Stimulated activated CD4-positive, alpha-beta T cell treated with anti-CD3 and anti-CD28 coated beads, TNF-alpha, amount 100 ng/mL, for 48 hours (primary cell): ENCODE measurements at regions not wholly inside any gene's neighbourhood (a gene's known extent, or its start where the extent isn't known, plus 50 kb on each side); places are given as distances from the start of the nearest gene placed in this dataset.

ENCODE experiments used
- DNase-seq, 3 donors: peaks; one replicate each; pipeline ENCODE4 v3.0.0-alpha.2; 2020; ENCODE audit warnings: low read depth in 3 of 3

DNA sequence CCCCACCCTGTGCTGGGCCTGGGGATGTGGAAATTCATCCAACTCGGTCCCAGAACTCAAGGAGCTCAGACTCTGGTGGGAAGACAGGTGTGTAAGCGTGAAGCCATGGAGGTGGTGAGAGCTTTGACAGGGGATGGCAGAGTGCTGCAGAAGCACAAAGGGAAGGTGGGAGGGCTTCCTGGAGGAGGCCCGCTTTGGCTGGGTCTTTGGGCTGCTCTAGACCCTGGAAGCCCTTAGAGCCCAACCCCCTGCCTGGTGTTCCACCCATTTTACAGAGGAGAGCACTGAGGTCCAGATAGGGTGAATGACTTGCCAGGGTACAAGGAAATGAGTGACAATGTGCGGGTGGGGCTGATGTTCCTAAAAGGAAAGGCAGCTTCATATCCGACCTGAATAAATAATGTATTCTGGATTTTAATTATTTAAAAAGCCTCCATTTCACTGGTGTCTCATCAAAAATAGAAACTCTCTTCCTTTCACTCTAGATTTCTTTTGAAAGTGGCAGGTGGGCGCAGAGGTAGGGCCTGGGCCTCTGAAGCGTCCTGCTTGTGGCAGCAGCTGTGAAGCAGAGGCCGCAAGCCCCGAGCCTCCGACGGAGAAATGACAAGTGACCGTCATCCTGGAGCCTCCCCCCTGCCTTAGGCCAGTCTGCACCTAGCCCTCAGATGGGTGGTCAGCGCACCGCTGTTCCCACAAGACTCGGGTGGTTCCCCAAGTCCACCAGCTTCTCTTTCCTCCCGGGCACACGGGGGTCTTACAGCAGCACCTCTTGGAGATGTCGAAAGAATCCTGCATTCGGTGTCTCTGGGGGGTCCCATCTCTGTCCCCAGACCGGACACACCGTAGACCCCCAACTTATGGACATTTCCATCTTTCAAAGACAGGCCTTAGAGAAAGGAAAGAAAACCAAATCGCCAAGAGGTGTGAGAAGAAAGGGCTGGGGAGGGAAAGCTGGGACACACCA, 71.0 kb upstream of the TAF1B start:
- DNase-seq, result no peak

DNA sequence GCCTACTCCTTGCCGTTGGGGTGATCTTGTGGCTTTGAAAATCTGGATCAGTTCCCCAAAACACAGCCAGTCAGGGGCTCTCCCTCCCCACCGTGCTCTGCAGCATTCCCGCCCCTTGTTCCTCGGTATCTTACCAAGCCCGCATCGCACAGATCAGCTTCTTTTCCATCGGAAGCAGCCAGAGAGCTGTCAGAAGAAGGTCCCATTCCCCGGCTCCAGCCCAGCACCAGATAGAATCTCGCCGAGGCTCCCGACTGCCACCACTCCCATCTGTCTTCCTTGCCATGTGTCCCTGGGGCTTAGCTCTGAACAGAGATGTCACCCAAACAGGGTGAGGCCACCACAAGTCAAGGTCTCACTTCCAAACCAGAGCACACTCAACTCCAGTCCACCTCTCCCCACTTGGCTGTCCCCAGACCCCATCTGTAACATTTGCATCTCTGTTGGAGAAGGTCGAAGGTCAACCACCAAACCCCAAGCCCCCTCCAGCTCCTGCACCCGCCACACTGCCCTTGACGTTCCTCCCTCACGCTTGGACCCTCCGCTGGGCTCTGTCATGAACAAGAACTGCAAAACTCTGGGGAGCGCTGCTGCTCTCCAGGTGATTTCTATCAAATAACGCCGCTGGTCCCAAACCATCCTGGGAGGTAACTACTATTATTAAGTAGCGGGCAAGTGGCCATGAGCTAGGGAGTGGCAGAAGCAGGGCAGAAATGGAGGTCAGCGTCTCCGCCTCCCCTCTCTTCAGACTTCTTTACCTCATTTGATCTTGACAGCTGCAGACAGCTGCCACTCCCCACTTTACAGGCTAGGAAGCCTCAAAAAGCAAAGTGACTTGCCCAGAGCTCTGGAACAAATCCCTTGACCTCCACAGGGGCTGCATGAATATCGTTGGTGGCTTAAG, 70.0 kb upstream of the TAF1B start:
- DNase-seq, result no peak

DNA sequence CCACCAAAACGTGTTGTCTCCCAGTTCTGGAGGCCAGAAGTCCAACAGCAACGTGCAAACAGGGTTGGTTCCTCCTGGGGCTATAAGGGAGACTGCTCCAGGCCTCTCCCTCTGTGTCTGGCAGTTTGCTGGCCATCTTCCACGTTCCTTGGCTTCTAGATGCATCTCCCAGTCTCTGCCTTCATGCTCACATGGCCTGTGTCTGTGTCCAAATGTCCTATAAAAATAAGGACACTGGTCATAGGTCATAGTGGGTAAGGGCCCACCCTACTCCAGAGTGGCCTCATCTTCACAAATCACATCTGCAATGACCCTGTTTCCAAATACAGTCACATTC, 69.4 kb upstream of the TAF1B start:
- DNase-seq, result no peak

DNA sequence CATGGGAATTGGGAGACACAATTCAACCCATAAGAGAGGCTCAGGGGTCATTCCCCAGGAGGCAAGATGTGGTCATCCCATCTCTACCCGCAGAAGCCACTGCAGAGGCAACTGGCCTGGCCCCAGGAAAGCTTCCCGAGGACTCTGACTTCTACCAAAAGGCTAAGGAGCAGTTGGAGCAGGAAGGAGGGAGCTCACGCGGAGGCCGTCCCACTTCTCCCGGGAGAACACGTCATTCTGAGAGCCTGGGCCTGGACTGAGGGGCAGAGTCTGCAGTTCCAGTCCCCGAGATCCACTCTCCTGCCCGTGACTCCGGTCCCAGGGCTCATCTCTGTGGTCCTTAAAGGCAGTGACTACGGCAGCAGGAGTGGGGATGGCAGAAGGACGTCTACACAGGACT, 69.0 kb upstream of the TAF1B start:
- no peak for DNase-seq

DNA sequence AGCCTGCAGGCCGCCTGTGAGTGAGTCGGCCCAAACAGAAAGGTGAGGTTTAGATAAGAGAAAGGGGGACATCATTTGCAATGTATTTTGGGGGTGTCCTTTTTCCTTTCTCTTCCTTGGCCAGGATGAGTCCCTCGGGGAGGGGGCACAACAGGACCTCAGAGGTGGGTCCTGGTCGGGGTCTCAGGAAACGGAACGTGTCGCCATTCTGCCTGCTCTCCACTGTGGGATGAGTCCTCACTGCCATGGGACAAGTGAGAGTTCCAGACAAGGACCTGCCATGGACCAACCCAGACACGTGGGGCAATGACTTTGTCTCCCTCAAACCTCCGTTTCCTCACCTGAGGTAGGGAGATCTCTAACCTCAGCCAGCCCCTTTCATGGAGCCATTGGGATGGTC, 67.9 kb upstream of the TAF1B start:
- DNase-seq, result no peak

DNA sequence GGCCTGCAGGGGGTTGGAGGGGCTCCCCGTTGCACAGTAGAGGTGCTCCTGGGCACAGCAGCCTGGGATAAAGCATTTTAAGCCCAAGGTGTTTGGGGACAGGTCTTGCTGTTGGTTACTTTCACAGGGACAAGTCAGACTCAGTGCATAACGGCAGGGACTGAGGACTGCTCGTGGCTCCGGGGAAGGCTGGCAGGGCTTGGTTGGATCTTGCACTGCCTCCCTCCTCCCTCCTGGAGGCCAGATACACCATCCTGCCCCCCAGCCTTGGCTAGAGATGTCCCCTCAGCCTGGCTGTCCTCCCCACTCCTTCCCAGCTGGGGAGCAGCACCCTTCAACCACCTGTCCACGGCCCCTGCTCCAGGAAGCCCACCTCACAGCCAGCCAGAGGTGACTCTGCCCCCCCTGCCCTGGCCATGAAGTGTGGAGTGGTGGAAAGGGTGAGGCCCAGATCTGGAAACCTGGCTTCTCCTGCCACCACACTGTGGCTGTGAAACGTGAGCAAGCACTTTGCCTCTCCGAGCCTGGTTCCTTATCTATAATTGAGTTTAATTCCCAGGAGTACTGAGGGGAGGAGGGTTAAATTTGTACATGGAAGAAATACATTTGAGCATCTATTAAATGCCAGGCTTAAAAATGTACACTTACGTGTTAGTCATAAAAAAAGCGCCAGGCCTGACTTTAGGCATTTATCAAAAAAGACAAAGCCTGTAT, 67.1 kb upstream of the TAF1B start:
- DNase-seq, result no peak

DNA sequence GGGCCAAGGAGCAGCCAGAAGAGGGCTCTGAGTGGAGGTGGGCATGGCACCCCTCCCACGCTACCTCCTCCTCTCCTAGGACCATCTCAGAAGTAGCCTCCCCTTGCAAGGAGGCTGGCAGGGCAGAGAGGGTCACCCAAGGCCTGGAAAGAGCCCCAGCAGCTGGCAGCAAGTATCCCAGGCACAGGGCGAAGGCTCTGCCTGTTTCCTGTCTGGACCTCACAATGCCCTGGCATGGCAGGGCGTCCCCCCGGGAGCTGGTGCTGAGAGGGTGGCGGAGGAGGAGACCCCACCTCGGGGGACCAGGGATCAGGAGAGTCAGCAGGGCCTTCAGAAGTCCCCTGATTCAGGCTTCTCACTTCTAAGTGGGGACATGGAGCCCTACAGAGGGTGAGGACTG, 66.2 kb upstream of the TAF1B start:
- no peak for DNase-seq

DNA sequence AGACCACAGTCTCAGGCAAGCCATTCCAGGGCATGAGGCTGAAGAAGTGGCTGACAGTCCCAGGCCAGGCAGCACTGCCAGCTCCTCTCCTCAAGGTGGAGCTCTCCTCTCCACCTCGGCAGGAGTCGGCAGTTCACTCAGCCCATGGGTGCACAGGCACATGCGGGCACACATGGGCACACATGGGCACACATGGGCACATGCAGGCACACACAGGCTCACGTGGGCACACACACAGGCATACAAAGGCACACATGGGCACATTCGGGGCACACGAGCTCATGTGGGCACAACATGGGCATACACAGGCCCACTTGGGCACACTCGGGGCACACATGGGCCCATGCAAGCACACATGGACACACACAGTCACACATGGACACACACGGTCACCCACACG, 65.3 kb upstream of the TAF1B start:
- no peak for DNase-seq

DNA sequence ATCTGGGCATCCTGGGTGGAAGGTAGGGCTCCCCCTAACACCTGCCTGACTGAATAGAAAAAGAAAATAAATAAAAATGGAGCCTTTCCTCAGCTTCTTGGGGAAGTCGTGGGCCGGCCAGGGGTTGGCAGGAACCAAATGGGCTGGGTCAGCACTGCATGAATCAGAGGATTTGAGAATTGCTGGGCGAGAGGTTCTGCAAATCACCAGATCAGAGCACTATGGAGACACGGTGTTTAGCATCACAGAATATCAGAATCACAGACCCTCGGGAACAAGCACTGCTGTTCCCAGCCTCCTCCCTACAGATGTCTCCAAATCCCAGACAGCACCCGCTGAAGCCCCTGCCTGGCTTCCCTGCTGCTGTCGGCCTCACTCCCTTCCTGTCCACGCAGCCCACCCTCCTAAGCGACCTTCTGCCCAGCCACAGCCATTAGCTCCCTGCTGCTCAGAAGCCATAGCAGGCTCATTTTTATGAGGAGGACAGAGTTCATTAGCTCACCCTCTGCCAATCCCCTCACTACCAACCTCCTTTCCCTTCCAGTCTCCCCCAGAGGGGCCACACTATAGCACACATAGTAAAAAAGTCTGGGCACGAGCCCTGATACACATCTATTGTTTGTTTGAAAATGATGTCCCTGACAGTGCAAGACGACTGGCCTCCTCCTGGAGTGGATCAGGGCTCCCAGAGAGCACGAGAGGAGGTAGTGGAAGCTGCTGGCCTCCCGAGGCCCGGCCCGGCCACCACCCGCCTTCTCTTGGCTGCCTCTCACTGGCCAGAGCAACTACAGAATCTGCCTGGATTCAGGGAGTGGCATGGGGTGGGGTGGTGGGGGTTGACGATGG, 64.6 kb upstream of the TAF1B start:
- no peak for DNase-seq

DNA sequence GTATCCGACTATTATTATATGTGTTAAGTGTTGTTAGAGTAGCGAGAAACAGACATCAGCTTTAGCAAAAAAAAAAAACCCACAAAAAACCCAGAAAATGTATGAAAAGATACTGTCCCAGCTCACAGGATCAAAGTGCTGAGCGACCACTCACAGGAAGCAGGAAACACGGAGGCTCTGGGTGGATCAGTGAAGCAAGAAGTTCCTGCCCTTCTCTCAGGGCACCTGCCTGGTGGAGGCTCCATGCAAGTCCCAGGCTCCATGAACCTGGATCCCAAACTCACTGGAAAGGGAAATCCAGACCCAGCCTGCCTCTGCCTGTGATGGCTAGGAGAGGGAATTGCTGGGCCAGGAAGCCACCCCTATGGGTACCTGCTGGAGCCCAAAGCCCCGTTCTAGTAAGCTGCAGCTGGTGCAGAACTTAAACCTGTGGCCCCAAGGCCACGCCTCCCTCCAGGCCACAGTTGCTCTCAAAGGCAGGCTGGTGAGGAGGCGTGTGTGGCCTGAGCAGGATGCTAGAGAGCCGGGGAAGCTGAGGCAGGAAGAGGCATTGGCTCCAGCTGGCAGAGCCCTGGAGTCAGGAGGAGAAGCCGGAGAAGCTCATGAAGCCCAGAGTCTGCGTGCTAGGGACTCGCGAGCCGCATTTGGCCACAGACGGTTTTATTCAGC, 63.5 kb upstream of the TAF1B start:
- DNase-seq, result peak in 1 of 3 donors; percentile 34

DNA sequence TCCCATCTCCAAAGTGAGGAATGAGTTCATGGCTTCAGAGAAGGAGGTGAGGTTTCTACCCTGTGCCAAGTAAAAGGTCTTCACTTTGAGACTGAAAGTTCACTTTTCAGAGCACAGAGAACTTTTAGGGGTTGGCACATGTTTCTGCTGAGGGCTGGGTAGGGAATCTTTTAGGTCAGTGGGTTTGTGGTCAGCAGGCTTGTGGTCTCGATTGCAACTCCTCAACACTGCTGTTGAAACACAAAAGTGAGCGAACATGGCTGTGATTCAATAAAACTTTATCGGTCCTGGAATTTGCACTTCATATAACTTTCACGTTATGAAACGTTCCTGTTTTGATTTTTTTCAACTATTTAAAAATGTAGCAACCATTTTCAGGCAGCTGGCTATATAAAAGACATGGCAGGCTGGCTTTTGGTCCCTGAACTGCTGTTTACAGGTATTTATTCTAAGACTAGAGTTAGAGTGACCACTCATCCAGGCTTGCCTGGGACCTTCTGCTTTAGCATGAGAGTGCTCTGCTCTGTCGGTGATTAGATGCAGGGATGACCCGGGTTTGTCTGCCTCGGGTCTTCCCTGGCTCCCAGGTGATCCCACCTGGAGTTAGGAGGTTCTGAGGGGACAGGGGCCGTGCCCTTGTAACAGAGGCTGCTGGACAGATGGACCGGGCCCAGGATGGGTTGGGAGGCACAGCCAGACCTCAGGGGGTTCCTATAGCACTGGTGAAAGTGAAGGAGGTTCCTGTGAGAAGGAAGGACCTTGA, 62.7 kb upstream of the TAF1B start:
- no peak for DNase-seq

DNA sequence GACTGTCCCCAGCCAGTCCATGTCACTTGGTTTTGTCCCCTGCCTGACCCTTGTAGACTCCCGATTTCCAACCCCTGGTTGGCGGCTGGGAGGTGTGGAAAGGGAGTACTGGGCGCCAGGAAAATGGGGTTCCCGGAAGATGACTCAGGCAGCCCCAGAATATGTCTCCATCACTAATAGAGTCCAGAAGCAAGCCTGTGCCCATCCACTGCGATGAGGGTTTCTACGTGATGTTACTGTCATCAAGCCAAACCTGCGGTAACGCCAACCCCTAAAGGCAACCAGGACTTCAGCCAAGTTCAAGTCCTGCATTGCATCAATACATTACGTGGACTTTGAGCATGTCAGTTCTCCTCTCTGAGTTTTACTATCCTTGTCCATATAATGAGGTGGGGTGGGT, 62.0 kb upstream of the TAF1B start:
- DNase-seq, result no peak

DNA sequence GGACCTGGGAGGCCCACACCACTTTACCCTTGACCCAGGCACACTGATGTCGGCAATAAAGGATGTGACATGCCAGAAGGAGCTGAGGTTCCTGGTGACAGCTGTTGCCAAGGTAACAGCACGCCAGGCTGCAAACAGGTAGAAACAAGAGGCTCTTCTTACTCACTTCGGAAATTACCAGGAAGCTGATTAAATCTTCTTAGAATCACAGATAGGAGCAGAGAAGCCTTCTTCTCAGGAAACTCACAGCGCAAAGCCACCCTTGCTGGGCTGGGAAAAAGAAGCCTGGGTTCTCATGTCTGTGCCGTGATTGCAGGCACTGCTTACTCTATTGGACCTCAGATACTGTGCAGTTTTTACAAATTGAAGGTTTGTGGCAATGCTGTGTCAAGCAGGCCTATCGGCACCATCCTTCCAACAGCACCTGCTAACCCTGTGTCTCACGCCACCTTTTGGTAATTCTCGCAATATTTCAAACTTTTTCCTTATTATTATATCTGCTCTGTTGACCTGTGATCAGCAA, 61.0 kb upstream of the TAF1B start:
- peak; percentile 47 to 74 (median 53) for DNase-seq

DNA sequence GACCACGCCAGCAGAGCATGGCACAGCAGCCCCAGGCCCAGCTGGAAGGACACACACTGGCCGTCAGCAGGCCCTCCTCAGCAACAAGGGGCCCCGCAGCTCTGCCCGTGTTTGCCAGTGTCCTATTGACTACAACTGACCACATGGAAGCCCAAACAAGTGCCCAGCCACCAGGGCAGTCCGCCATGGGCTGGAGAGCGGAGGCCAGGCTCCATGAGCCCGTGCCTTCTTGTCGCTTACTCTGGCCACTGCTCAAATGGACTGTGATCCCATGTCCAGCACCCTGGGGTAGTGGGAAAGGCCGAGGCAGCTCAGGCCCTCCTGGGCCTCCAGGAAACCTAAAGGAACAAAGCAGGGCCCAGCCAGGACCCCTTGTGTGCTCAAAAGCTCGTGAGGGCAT, 53.9 kb upstream of the TAF1B start:
- no peak for DNase-seq

DNA sequence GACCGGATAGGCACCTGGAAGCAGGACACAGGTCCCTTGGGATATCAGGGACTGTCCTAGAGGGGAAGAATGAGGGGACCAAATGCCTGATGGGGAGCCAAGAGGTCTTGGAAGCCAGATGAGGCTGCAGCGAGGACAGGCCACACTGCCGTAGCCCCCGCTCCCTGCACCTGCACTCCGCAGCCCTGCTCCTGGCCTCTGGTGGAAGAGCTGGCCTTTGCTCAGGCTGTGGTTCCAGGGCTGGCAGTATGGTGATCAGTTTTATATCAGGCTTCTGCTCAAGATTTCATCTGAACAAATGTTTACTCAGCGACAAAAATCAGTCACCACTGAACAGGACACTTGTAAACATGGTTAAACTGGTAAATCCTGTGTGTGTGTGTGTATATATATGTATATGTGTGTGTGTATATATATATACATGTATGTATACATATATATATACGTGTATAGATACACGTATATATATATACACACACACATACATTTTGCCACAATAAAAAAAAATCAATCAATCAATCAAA, 52.5 kb upstream of the TAF1B start:
- no peak for DNase-seq

DNA sequence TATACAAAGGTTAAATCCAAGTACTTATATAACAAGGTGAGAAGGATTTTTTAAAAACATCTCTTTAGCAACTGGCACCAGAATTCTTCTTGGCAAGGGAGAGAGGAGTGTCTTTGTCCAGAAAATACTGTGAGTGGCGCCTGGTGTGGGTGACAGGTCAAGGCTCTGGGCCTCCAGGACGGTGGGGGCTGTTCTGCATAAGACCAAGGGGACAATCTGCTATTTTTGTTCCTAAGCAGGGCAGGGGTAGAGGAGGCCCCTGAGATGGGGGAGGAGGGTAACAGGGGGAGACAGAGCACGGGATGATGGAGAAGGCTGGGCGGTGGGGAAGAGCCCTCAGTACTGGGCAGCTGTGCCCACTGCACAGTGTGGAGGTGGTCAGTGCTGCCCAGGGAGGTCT, 51.6 kb upstream of the TAF1B start:
- no peak for DNase-seq

DNA sequence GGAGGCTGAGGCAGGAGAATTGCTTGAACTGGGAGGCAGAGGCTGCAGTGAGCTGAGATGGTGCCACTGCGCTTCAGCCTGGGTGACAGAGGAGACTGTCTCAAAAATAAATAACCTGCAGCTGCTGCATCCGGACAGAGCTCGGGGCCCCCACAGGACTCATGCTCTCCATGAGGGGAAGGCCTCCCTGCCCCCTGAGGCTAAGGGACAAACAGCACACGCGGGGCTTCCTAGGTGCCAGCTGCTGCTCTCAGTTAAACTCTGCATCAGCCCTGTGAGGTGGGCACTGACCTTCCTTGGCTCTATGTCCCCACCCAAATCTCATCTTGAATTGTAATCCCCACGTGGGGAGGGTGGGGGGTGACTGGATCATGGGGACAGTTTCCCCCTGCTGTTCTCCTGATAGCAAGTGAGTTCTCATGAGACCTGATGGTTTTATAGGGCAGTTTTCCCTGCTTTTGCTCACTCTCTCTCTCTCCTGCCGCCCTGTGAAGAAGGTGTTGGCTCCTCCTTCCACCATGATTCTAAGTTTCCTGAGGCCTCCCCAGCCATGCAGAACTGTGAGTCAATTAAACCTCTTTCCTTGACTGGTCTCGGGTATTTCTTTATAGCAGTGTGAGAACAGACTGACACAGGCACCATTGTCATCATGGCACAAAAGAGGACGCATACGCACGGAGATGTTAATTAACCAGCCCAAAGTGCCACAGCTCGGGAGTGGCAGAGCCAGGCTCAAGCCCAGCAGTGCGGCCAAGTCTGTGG, 49.9 kb upstream of the TAF1B start:
- DNase-seq, result no peak
